Astrocyte of the cerebellum (primary cell): ENCODE measurements at regions not wholly inside any gene's neighbourhood (a gene's known extent, or its start where the extent isn't known, plus 50 kb on each side); places are given as distances from the start of the nearest gene placed in this dataset.

Experiments used
- DNase-seq: peaks from one replicate; pipeline ENCODE4 v3.0.0-alpha.2; 2011; ENCODE audit warnings: low read depth
- H3K4me3 ChIP-seq: 2 replicates; pipeline ENCODE4 v1.5.1; 2011; ENCODE audit warnings: mild to moderate bottlenecking, low read depth, low read length, moderate library complexity
- CTCF ChIP-seq: IDR thresholded peaks from 2 replicates; pipeline ENCODE4 v1.5.1; 2012; ENCODE audit warnings: low read length, low read depth, moderate library complexity, mild to moderate bottlenecking; ENCODE audit errors: missing control alignments
- in situ Hi-C: cut with HindIII; loops from 2 replicates; pipeline ENCODE4 v1.10.0; 2017; ENCODE audit warnings: low sequenced_read_pairs

- in situ Hi-C loops: no loop called here
- no peak for DNase-seq
- H3K4me3 ChIP-seq: no peak overlapping the region
- TF ChIP-seq CTCF: no peak
Observed at GRCh38 chr15:47135267-47135666, 582.0 kb upstream of the SEMA6D start.

- H3K4me3 ChIP-seq: no peak overlapping the region
- no peak for TF ChIP-seq CTCF
- no peak for DNase-seq
- in situ Hi-C loops: no loop called here
Observed at GRCh38 chr15:47136236-47136635, 581.1 kb upstream of the SEMA6D start.

- in situ Hi-C loops: no loop called here
- no peak for DNase-seq
- no peak for TF ChIP-seq CTCF
- H3K4me3 ChIP-seq: no peak overlapping the region
Observed at GRCh38 chr15:47139965-47140364, 577.3 kb upstream of the SEMA6D start.

GRCh38 chr15:47157827-47158226 is 559.5 kb upstream of the SEMA6D start:
- no peak for DNase-seq
- in situ Hi-C loops: no loop called here
- H3K4me3 ChIP-seq: no peak overlapping the region
- no peak for TF ChIP-seq CTCF

- DNase-seq: no peak
- no peak for TF ChIP-seq CTCF
- in situ Hi-C loops: no loop called here
- H3K4me3 ChIP-seq: no peak overlapping the region
Observed at GRCh38 chr15:47158573-47158972, 558.7 kb upstream of the SEMA6D start.

GRCh38 chr15:47177177-47177576 is 540.1 kb upstream of the SEMA6D start:
- DNase-seq: no peak
- TF ChIP-seq CTCF: no peak
- in situ Hi-C loops: loop anchor here (25.0 kb wide), 1 partner anchor 1110 kb away; no protein-coding TSS in a partner anchor
- no peak overlapping the region for H3K4me3 ChIP-seq

- DNase-seq: no peak
- in situ Hi-C loops: loop anchor here (25.0 kb wide), 1 partner anchor 1107 kb away; no protein-coding TSS in a partner anchor
- H3K4me3 ChIP-seq: no peak overlapping the region
- no peak for TF ChIP-seq CTCF
Observed at GRCh38 chr15:47179988-47180387, 537.3 kb upstream of the SEMA6D start.
